ENCODE measurements at regions not wholly inside any gene's neighbourhood (a gene's known extent, or its start where the extent isn't known, plus 50 kb on each side); places are given as distances from the start of the nearest gene placed in this dataset.

- FAIRE-seq = no peak
- no peak for DNase-seq (ENCODE audit: low spot score in 2 of 2)
Measured at GRCh38 chr9:79911724-79912123, 340.0 kb downstream of the TLE4 start.

DNA sequence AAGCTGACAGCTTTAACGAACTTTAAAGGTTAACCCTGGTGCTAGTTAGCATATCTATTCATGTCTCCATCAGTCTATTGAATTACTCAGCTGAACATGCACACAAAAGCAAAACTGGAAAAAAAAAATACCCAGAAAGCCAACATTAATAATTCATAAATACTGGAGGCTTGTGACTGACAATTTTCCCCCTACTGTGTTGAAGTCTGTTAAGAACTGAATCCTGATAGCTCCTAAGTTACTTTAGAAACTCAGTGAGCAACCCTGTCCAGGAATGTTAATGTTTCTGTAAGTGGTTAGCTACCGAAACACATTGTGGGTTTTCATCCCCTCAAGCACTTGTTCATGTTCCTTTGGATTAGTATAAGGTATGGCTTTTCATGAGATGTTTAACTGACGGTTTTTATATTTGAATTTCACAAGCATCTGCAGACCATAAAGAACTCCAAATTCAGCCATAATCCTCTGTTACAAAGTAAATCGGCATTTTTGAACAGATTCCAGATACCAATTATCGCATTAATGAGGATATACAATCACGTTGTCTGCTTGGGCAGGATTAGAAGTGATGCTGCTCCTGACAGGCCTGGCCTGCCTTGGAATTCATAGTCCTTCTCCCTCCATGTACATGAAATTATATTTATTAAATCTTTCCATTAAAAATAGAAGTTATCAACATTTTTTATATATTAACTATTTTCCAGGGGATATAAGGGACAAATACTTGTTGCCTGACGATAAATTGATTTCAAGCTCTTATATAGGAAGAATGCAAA lies 331.2 kb downstream of the TLE4 start:
- no peak for DNase-seq (ENCODE audit: low spot score in 2 of 2)
- FAIRE-seq = no peak

- FAIRE-seq (no peak), DNase-seq (ENCODE audit: low spot score in 2 of 2) (no peak)
Measured at GRCh38 chr9:79900754-79901153, 329.0 kb downstream of the TLE4 start.

- FAIRE-seq (no peak), DNase-seq (ENCODE audit: low spot score in 2 of 2) (no peak)
Measured at GRCh38 chr9:79896390-79896980, 324.7 kb downstream of the TLE4 start.

- DNase-seq (ENCODE audit: low spot score in 2 of 2) = no peak
- FAIRE-seq = no peak
Measured at GRCh38 chr9:79895232-79895631, 323.5 kb downstream of the TLE4 start.

- FAIRE-seq (no peak), DNase-seq (ENCODE audit: low spot score in 2 of 2) (no peak)
Measured at GRCh38 chr9:79889369-79889768, 317.6 kb downstream of the TLE4 start.

DNA sequence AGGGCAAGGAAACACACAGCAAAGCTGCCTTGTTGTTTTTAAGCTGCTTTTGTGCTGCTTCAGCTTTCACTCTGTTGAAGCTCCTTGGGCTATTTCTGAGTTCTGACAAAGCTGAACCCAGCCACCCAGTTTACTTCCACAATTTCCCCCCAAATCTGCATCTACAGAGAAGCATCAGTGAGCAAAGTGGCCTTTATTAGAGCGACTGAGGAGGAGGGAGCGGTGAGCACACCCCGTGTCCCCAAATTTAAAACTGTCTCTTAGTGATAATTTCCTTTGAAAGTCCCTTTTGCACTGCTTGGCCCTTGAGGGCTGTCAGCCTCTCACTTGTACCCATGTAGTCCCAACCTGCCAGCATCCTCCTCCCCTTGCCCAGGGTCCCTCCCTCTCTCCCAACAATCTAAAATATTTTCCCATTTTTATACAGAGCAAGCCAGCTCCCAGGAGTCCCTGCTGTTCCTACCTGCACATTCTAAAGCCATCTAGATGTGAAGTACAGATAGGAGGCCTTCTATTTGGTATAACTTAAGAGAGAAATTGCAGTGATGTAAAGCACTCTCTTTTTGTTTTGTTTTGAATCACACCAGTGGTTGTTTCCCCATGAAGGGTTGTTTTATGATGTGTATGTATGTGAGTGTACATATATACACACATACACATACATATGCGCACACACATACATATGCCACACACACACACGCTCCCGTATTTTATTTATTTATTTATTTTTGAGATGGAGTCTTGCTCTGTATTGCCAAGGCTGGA lies 313.5 kb downstream of the TLE4 start:
- DNase-seq (ENCODE audit: low spot score in 2 of 2) (no peak), FAIRE-seq (no peak)

DNA sequence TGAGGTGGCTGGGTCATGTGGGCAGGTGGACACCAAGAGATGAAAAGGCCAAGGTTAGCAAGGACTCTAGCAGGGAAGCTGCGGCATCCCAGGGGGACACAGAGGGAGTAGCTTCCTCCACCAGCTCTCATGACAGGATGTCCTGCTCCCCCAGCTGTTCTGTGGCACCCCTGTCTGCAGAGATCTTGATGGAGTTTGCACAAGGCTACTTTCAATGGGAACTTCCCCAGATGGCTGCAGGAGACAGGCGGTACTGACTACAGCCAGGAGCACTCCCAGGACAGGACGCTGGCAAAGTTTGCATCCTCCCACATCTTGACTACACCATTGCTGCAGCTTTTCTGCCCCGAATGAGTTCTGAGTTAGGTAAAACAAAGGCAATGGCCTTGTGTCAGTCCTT lies 312.8 kb downstream of the TLE4 start:
- FAIRE-seq = no peak
- DNase-seq (ENCODE audit: low spot score in 2 of 2) = no peak

GRCh38 chr9:79883073-79883645 lies 311.4 kb downstream of the TLE4 start:
- DNase-seq (ENCODE audit: low spot score in 2 of 2) (no peak), FAIRE-seq (no peak)

DNA sequence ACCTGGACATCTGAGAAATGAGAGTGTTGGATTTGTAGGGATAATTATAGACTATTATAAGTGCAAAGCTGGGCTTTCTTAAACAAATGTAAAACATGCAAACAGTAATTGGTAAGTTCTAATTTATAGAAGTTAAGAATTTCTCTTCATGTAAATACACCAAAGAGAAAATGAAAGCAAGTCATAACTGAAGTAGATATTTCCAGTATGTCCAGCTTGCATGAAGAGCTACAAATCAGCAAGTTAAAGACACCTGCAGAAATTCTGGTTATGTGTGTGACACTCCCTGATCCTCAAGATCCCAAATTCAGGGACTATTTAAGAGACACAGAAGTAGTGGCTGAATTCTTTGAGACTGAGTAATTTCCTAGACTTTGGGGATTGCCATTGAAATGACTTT lies 308.9 kb downstream of the TLE4 start:
- DNase-seq (ENCODE audit: low spot score in 2 of 2) (no peak), FAIRE-seq (no peak)

GRCh38 chr9:79877943-79878602 lies 306.3 kb downstream of the TLE4 start:
- DNase-seq (ENCODE audit: low spot score in 2 of 2) = no peak
- no peak for FAIRE-seq

DNA sequence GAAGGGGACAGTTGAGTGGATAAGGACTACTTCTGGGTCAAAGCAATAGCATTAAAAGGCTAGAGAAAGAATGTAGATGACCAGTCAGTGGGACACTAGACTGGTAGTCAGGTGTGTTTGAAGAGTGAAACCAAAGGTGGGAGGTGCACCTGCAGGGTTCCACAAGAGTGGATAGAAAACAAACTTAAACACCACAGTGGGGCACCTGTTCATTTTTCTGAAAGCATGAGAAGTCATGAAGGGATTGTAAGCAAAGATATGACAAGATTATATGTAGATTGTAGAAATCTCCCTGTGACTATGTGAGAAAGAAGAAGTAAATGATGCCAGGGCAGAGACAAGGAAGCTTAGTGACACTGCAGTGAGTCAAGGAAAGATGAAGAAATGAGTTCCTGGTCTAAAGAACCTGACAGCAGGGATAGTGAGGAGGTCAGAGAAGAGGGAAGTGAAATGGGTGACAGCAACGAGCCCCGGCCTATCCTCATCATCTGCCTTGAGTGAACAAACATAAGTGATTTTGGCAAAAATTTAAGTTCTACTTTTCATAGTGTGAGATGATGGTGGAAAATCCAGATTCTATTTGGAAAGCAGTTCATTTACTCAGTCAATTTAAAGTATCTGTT lies 296.9 kb downstream of the TLE4 start:
- DNase-seq (ENCODE audit: low spot score in 2 of 2) (no peak), FAIRE-seq (no peak)

DNA sequence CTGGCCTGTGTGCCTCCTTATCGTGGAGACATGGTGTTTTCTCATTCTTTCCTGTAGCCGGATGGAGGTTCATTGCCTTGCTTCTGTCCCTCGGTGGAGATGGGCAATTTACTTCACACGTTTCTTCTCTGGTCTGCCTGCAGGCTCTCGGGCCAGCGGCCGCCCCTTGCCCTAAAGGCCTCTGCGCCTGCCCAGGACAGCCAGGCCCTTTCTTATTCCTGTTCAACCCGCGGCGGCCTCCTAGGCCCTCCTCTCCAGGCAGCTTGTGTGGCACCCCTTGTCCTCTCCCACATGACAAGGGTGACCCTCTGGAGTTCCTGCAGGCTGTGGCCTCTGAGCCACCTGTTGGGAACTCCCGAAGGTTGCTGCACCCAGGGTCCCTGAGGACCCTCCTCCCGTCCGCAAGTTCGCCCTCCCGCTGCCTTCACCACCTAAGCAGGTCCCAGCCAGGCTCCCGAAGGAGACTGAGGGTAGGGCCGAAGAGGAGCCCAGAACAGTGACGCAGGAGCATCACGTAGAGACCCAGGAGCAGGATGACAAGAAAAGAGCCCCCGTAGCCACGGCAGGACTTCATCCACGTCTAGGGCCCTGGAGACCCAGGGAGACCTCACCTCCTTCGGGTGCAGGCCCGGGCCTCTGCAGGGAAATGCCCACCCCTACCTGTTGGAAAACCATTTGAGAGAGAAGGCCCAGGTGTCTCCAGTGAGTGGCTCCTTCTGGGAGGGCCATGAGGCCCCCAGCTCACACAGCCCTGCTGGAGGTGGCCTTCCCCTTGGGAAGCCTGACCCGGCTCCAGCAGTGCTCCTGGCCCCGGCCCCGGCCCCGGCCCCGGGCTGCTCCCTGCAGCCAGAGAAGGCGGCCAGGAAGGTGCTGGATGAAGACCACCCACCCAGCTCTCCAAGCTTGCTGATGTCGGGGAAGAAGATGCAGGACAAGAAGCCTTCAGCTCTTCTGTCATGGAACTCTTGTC lies 291.4 kb downstream of the TLE4 start:
- FAIRE-seq = no peak
- DNase-seq (ENCODE audit: low spot score in 2 of 2) = no peak

- no peak for FAIRE-seq
Measured at GRCh38 chr9:79858508-79858907, 286.7 kb downstream of the TLE4 start.

GRCh38 chr9:79857188-79857587 lies 285.4 kb downstream of the TLE4 start:
- FAIRE-seq (no peak), DNase-seq (ENCODE audit: low spot score in 2 of 2) (no peak)

More at GRCh38 chr9:79858508-79858907, 286.7 kb downstream of the TLE4 start:
- no peak for DNase-seq (ENCODE audit: low spot score in 2 of 2)

- no peak for FAIRE-seq
Measured at GRCh38 chr9:79847074-79847473, 275.3 kb downstream of the TLE4 start.

DNA sequence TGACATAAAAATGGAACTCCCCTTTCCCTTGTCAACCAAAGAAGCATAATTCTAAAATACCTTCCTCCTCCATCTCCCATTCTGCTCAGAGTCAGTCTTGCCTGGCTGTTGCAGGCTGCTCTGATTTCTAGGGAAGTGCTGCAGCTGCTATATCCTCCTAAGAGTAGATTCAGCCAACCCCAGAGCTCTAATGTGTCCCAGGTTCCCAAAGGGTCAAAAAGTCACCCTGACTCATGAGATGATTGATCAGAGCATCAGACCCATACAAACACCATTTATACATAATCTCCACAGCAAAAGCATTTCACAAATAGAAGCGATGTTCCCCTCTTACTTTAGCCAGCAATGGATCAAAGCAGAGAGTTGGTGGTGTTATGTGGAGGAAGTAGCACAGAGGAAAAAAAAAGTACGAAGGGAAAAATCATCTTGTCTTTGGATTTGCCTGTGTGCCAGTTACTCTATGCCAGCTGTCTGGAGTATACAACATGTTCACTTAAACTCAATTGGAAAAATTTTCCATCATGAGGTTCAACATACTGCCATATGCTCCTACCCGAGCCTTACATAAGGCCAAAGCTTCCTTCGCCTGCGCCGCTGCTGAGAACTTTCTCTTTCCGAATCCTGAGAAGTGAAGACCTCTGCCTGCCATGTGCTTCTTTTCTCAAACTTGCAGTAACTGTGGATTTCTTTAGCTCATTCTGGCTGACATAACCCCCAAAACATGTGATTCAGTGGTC lies 258.0 kb downstream of the TLE4 start:
- FAIRE-seq (no peak), DNase-seq (ENCODE audit: low spot score in 2 of 2) (peak in 1 of 2 donors; percentile 8)

More at GRCh38 chr9:79847074-79847473, 275.3 kb downstream of the TLE4 start:
- no peak for DNase-seq (ENCODE audit: low spot score in 2 of 2)

DNA sequence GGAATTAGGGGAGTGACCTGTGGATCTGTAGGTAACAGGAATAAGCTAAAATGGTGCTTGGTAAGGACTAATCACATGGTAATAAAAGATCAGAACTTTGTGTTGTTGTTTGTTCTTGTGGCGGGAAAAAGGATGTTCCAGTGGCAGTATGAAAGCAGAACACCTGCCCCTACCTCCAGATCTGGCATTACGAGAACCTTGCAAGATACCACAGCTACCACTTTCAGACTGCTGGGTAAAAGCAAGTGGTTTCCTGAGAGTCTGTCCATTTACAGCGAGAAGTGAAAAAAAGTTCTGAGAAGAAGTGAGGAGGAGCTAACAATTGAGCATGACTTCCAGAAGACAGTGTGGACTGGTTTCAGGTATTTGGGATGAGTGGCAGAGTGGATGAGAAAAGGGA lies 252.5 kb downstream of the TLE4 start:
- DNase-seq (ENCODE audit: low spot score in 2 of 2) = no peak
- no peak for FAIRE-seq

All from frontal cortex (tissue), 3 donors.